GM23248 (cell line): ENCODE measurements at regions not wholly inside any gene's neighbourhood (a gene's known extent, or its start where the extent isn't known, plus 50 kb on each side); places are given as distances from the start of the nearest gene placed in this dataset.

ENCODE experiments used
- DNase-seq: peaks from one replicate; pipeline ENCODE4 v3.0.0-alpha.2; 2015
- H2AFZ ChIP-seq: fragments of 200-600 bp; sonication (generic); 2 replicates; pipeline ENCODE4 v1.6.1; 2016; ENCODE audit warnings: antibody characterized with exemption
- H3F3A ChIP-seq: fragments of 200-600 bp; sonication (generic); 2 replicates; pipeline ENCODE4 v1.6.1; 2016; ENCODE audit warnings: mild to moderate bottlenecking, antibody characterized with exemption, mixed run types; ENCODE audit not compliant: insufficient read depth
- H3K27ac ChIP-seq: fragments of 200-600 bp; sonication (generic); 2 replicates; pipeline ENCODE4 v1.5.1; 2016; ENCODE audit warnings: mild to moderate bottlenecking
- H3K27me3 ChIP-seq: fragments of 200-600 bp; sonication (generic); replicated peaks from 2 replicates; pipeline ENCODE4 v1.6.1; 2016; ENCODE audit warnings: mild to moderate bottlenecking; ENCODE audit not compliant: insufficient read depth
- H3K36me3 ChIP-seq: fragments of 200-600 bp; sonication (generic); 2 replicates; pipeline ENCODE4 v1.6.1; 2016; ENCODE audit warnings: low read depth, mild to moderate bottlenecking
- H3K4me1 ChIP-seq: fragments of 200-600 bp; sonication (generic); 2 replicates; pipeline ENCODE4 v1.6.1; 2016; ENCODE audit warnings: mild to moderate bottlenecking; ENCODE audit not compliant: insufficient read depth
- H3K4me2 ChIP-seq: fragments of 200-600 bp; sonication (generic); one replicate; pipeline ENCODE4 v1.6.1; 2016; ENCODE audit warnings: mild to moderate bottlenecking; ENCODE audit not compliant: unreplicated experiment
- H3K4me3 ChIP-seq: fragments of 200-600 bp; sonication (generic); 2 replicates; pipeline ENCODE4 v1.5.1; 2016; ENCODE audit warnings: mild to moderate bottlenecking
- H3K79me2 ChIP-seq: fragments of 200-600 bp; sonication (generic); 2 replicates; pipeline ENCODE4 v1.6.1; 2016; ENCODE audit warnings: mild to moderate bottlenecking; ENCODE audit not compliant: insufficient read depth
- H3K9ac ChIP-seq: fragments of 200-600 bp; sonication (generic); 2 replicates; pipeline ENCODE4 v1.6.1; 2016; ENCODE audit warnings: mild to moderate bottlenecking
- H3K9me2 ChIP-seq: fragments of 200-600 bp; sonication (generic); 2 replicates; pipeline ENCODE4 v1.6.1; 2016; ENCODE audit warnings: mixed run types, mild to moderate bottlenecking, moderate library complexity; ENCODE audit not compliant: insufficient read depth
- H3K9me3 ChIP-seq: fragments of 200-600 bp; sonication (generic); one replicate; pipeline ENCODE4 v1.6.1; 2017; ENCODE audit warnings: low read depth
- H4K20me1 ChIP-seq: fragments of 200-600 bp; sonication (generic); 2 replicates; pipeline ENCODE4 v1.6.0; 2016; ENCODE audit not compliant: insufficient read depth
- EZH2 ChIP-seq: fragments of 200-600 bp; sonication (generic); IDR thresholded peaks from 2 replicates; pipeline ENCODE4 v1.6.1; 2018; ENCODE audit warnings: antibody characterized with exemption, mild to moderate bottlenecking; ENCODE audit not compliant: insufficient read depth, poor library complexity, severe bottlenecking
- EZH2phosphoT487 ChIP-seq: fragments of 200-600 bp; sonication (generic); IDR thresholded peaks from 2 replicates; pipeline ENCODE4 v1.6.1; 2018; ENCODE audit warnings: antibody characterized with exemption, moderate library complexity, mild to moderate bottlenecking, low read depth; ENCODE audit not compliant: insufficient read depth
- WGBS, 2 experiments: methylation state at CpG; one replicate each; pipeline ENCODE4 v1.1.6; 2015 to 2017; ENCODE audit warnings: low lambda C conversion rate in 2 of 2, low coverage in 1 of 2; ENCODE audit errors: missing lambda C conversion rate in 2 of 2; 5-methylcytosine and 5-hydroxymethylcytosine counted together
- in situ Hi-C: fragments of 300-500 bp; cut with MboI; formaldehyde crosslinking; loops from 2 replicates; pipeline ENCODE4 v1.15.0; 2020

- peaks cover 26% of the 10 kb centered on the region for H3F3A ChIP-seq
These were observed 415.6 kb upstream of the TPM1 start for GRCh38 chr15:62626903-62627302.

GRCh38 chr15:62631076-62631724, 411.3 kb upstream of the TPM1 start:
- WGBS, 2 experiments = 95 to 96% methylated on average over 2 of the region's 2 CpGs
- TF ChIP-seq EZH2phosphoT487 (no peak), EZH2 (no peak)
- H3F3A ChIP-seq = peaks cover 5% of the 10 kb centered on the region
- H3K27me3 ChIP-seq = no peaks in the 10 kb centered on the region
- no peaks in the 10 kb centered on the region for H4K20me1 ChIP-seq
- peaks cover 39% of the 10 kb centered on the region for H3K79me2 ChIP-seq
- DNase-seq = no peak
- H3K4me1 ChIP-seq = peaks cover 13% of the 10 kb centered on the region; the same call in 1 of the 2 replicates
- no peaks in the 10 kb centered on the region for H3K36me3 ChIP-seq
- H3K4me2 ChIP-seq = no peak overlapping the region
- H2AFZ ChIP-seq = no peak overlapping the region
- no peaks in the 10 kb centered on the region for H3K9me2 ChIP-seq
- H3K4me3 ChIP-seq = no peak overlapping the region
- no peak overlapping the region for H3K9ac ChIP-seq
- in situ Hi-C loops = no loop called here
- no peaks in the 10 kb centered on the region for H3K9me3 ChIP-seq
- H3K27ac ChIP-seq = no peak overlapping the region

More at GRCh38 chr15:62626903-62627302, 415.6 kb upstream of the TPM1 start:
- Histone ChIP-seq H3K4me1 (peaks cover 34% of the 10 kb centered on the region), H3K27me3 (no peaks in the 10 kb centered on the region), H3K27ac (no peak overlapping the region), H2AFZ (no peak overlapping the region), H3K9ac (no peak overlapping the region), H3K79me2 (peaks cover 42% of the 10 kb centered on the region), H3K9me2 (no peaks in the 10 kb centered on the region), H3K36me3 (no peaks in the 10 kb centered on the region), H3K4me2 (no peak overlapping the region), H3K9me3 (no peaks in the 10 kb centered on the region), H4K20me1 (no peaks in the 10 kb centered on the region), H3K4me3 (no peak overlapping the region)
- DNase-seq = peak; percentile 15
- TF ChIP-seq EZH2phosphoT487 (no peak), EZH2 (no peak)
- in situ Hi-C loops = no loop called here
- 87 to 92% methylated on average over 4 of the region's 4 CpGs for WGBS, 2 experiments

GRCh38 chr15:62636823-62637573, 405.5 kb upstream of the TPM1 start:
- no peaks in the 10 kb centered on the region for H3K36me3 ChIP-seq
- H3K4me1 ChIP-seq = no peaks in the 10 kb centered on the region
- no peaks in the 10 kb centered on the region for H3K9me2 ChIP-seq
- H2AFZ ChIP-seq = no peak overlapping the region
- no peaks in the 10 kb centered on the region for H4K20me1 ChIP-seq
- no peaks in the 10 kb centered on the region for H3K27me3 ChIP-seq
- H3K9ac ChIP-seq = no peak overlapping the region
- no peak overlapping the region for H3K27ac ChIP-seq
- in situ Hi-C loops = no loop called here
- 87 to 88% methylated on average over 9 of the region's 9 CpGs for WGBS, 2 experiments
- peaks cover 46% of the 10 kb centered on the region for H3K79me2 ChIP-seq
- TF ChIP-seq EZH2 (no peak), EZH2phosphoT487 (no peak)
- H3K4me3 ChIP-seq = no peak overlapping the region
- H3K4me2 ChIP-seq = no peak overlapping the region
- H3K9me3 ChIP-seq = no peaks in the 10 kb centered on the region
- H3F3A ChIP-seq = no peaks in the 10 kb centered on the region
- DNase-seq = no peak

GRCh38 chr15:62637574-62637897, 405.0 kb upstream of the TPM1 start:
- Histone ChIP-seq H3K9me2 (no peaks in the 10 kb centered on the region), H4K20me1 (no peaks in the 10 kb centered on the region), H3K9me3 (no peaks in the 10 kb centered on the region), H3K27ac (no peak overlapping the region), H3K4me2 (no peak overlapping the region), H3K79me2 (peaks cover 46% of the 10 kb centered on the region), H2AFZ (no peak overlapping the region), H3K9ac (no peak overlapping the region), H3F3A (no peaks in the 10 kb centered on the region), H3K36me3 (no peaks in the 10 kb centered on the region), H3K4me1 (no peaks in the 10 kb centered on the region), H3K4me3 (no peak overlapping the region), H3K27me3 (no peaks in the 10 kb centered on the region)
- DNase-seq = no peak
- TF ChIP-seq EZH2phosphoT487 (no peak), EZH2 (no peak)
- in situ Hi-C loops = no loop called here
- WGBS, 2 experiments = 78 to 79% methylated on average over 5 of the region's 5 CpGs
